ENCODE measurements at regions not wholly inside any gene's neighbourhood (a gene's known extent, or its start where the extent isn't known, plus 50 kb on each side); places are given as distances from the start of the nearest gene placed in this dataset.

DNA sequence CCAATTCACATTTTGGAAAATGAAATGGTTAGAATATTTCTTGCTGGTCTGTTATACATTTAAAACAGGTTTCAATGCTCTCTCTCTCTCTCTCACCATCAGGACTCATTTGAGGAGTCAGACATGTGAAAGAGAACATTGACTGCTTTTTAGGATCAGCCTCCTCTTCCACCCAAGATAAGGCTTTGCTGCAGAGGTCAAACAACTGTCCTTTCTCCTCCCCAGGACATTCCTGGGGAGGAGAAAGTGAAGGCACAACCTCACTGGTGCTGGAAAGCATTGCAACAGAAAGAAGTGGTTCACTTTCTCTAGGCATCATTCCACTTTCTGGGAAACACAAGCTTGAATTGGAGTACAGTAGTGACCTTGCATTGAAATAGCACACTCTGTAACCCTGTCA lies 409.1 kb upstream of the NR2F2 start:
- Histone ChIP-seq H3K79me2 (ENCODE audit: control insufficient read depth in 1 of 2, insufficient read depth in 2 of 2, low read length in 2 of 2) (no peaks in the 10 kb centered on the region), H2BK12ac (ENCODE audit: low read depth, low read length) (no peak overlapping the region), H3K14ac (ENCODE audit: insufficient read length) (no peak overlapping the region), H4K8ac (ENCODE audit: extremely low read depth, insufficient read depth, low read length) (no peak overlapping the region), H3K56ac (replicated peaks; ENCODE audit: insufficient read length, low read depth, low read length) (no peak overlapping the region), H3K79me1 (ENCODE audit: low read depth, low read length) (no peaks in the 10 kb centered on the region), H3K36me3 (ENCODE audit: control insufficient read depth in 2 of 4, insufficient read depth in 4 of 4, low read length in 3 of 4) (no peaks in the 10 kb centered on the region), H4K5ac (ENCODE audit: insufficient read length, low read depth, low read length) (no peak overlapping the region), H2BK15ac (ENCODE audit: low read length) (no peak overlapping the region), H3K4me1 (replicated peaks in 1 of 4; ENCODE audit: control insufficient read depth in 3 of 4, insufficient read depth in 4 of 4, low read length in 3 of 4) (no peaks in the 10 kb centered on the region), H2BK20ac (ENCODE audit: low read length) (no peak overlapping the region), H2BK120ac (replicated peaks; ENCODE audit: low read depth, low read length) (no peak overlapping the region), H3K23ac (ENCODE audit: insufficient read length) (no peak overlapping the region), H4K91ac (replicated peaks; ENCODE audit: insufficient read length, low read length) (no peak overlapping the region), H3K4ac (replicated peaks; ENCODE audit: insufficient read length, low read depth, low read length) (no peak overlapping the region), H2AFZ (ENCODE audit: low read length) (no peak overlapping the region), H3K27me3 (replicated peaks in 1 of 4; ENCODE audit: control insufficient read depth in 3 of 4, extremely low read depth in 1 of 4, insufficient read depth in 3 of 4, low read length in 3 of 4) (no peaks in the 10 kb centered on the region), H4K20me1 (replicated peaks in 1 of 2; ENCODE audit: control insufficient read depth in 1 of 2, insufficient read depth in 2 of 2, low read length in 2 of 2) (no peaks in the 10 kb centered on the region), H3K9ac (replicated peaks in 1 of 4; ENCODE audit: extremely low read depth in 1 of 4, low read depth in 3 of 4, low read length in 3 of 4) (no peak overlapping the region), H3K9me3 (ENCODE audit: insufficient read depth in 2 of 2, low read depth in 1 of 2, low read length in 1 of 2) (no peaks in the 10 kb centered on the region), H3K4me3 (ENCODE audit: extremely low read depth in 1 of 4, insufficient read depth in 2 of 4, low read depth in 3 of 4, low read length in 4 of 4) (no peak overlapping the region), H3K27ac (ENCODE audit: low read depth, low read length) (no peak overlapping the region), H2AK5ac (ENCODE audit: low read depth, low read length) (no peak overlapping the region), H3K23me2 (ENCODE audit: low read depth, low read length) (no peaks in the 10 kb centered on the region; the same call in 1 of the 2 replicates), H2BK5ac (ENCODE audit: low read depth, low read length) (no peak overlapping the region), H3K18ac (ENCODE audit: extremely low read depth, low read length) (no peak overlapping the region), H3K4me2 (ENCODE audit: insufficient read depth in 1 of 2, low read depth in 2 of 2, low read length in 2 of 2) (no peak overlapping the region)
- no peak for DNase-seq (ENCODE audit: low read depth in 1 of 2, low spot score in 2 of 2)
- POLR2A ChIA-PET (ENCODE audit: partially characterized antibody): no interaction called here
- FAIRE-seq: no peak
- CTCF ChIA-PET (ENCODE audit: partially characterized antibody): interaction anchor here (0.9 to 1.1 kb wide), 2 partner anchors 15 to 327 kb away, joined by 3 to 4 read pairs; no protein-coding TSS in a partner anchor
- TF ChIP-seq POLR2A (IDR thresholded peaks at IDR 0.05; ENCODE audit: control extremely low read depth in 1 of 2, low read depth in 2 of 2, low read length in 2 of 2) (no peak), CTBP2 (IDR thresholded peaks at IDR 0.05; ENCODE audit: borderline replicate concordance, insufficient read depth, insufficient read length, low read length) (no peak), NRF1 (IDR thresholded peaks at IDR 0.05; ENCODE audit: low read depth, low read length) (no peak), HDAC6 (IDR thresholded peaks at IDR 0.05; ENCODE audit: low read depth, low read length) (no peak), TEAD4 (IDR thresholded peaks at IDR 0.05; ENCODE audit: low read depth, low read length) (no peak), TCF12 (IDR thresholded peaks at IDR 0.05; ENCODE audit: low read depth, low read length) (no peak), BACH1 (IDR thresholded peaks at IDR 0.05; ENCODE audit: low read length) (no peak), FOSL1 (IDR thresholded peaks at IDR 0.05; ENCODE audit: insufficient read depth, low read depth, low read length) (no peak), CHD2 (IDR thresholded peaks at IDR 0.05; ENCODE audit: low read length) (no peak), SIX5 (IDR thresholded peaks at IDR 0.05; ENCODE audit: low read depth, low read length) (no peak), GABPA (IDR thresholded peaks at IDR 0.05; ENCODE audit: borderline replicate concordance, insufficient read depth, low read length) (no peak), RXRA (IDR thresholded peaks at IDR 0.05; ENCODE audit: insufficient read depth, low read depth, low read length) (no peak)
- TF ChIP-seq, protein P1, sequence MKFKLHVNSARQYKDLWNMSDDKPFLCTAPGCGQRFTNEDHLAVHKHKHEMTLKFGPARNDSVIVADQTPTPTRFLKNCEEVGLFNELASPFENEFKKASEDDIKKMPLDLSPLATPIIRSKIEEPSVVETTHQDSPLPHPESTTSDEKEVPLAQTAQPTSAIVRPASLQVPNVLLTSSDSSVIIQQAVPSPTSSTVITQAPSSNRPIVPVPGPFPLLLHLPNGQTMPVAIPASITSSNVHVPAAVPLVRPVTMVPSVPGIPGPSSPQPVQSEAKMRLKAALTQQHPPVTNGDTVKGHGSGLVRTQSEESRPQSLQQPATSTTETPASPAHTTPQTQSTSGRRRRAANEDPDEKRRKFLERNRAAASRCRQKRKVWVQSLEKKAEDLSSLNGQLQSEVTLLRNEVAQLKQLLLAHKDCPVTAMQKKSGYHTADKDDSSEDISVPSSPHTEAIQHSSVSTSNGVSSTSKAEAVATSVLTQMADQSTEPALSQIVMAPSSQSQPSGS (IDR thresholded peaks at IDR 0.05; ENCODE audit: low read length): no peak
- TF ChIP-seq, protein P2, sequence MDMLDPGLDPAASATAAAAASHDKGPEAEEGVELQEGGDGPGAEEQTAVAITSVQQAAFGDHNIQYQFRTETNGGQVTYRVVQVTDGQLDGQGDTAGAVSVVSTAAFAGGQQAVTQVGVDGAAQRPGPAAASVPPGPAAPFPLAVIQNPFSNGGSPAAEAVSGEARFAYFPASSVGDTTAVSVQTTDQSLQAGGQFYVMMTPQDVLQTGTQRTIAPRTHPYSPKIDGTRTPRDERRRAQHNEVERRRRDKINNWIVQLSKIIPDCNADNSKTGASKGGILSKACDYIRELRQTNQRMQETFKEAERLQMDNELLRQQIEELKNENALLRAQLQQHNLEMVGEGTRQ (IDR thresholded peaks at IDR 0.05; ENCODE audit: low read length): no peak

Measured in H1 (cell line).